GM21367 (cell line): ENCODE measurements at regions not wholly inside any gene's neighbourhood (a gene's known extent, or its start where the extent isn't known, plus 50 kb on each side); places are given as distances from the start of the nearest gene placed in this dataset.
A peak's percentile ranks its signal among the peaks of the same experiment; 100 is the strongest.
"Not testable (repeated sequence)": the region's sequence is repeated elsewhere in the genome, so short reads cannot be mapped to it uniquely, and the experiment has no call there.

ENCODE experiments used
- ATAC-seq: cut with Tn5 transposase; IDR thresholded peaks from one replicate; pipeline ENCODE4 v1.9.1; 2021; ENCODE audit not compliant: unreplicated experiment

DNA sequence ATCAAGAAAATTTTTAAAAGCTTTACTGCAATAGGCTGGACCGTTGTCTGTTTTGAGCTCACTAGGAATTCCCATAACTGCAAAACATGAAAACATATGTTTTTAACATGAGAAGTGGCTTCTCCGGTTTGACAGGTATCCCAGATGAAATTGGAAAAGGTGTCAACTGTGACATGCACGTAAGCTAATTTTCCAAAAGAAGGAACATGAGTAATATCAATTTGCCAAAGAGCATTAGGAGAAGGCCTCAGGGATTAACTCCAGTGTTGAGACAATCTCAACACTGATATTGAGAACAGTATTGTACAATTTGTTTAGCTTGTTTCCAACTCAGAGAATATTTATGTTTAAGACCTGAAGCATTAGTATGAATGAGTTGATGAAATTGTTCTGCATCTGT is 215.5 kb upstream of the KCNN2 start:
- no peak for ATAC-seq

DNA sequence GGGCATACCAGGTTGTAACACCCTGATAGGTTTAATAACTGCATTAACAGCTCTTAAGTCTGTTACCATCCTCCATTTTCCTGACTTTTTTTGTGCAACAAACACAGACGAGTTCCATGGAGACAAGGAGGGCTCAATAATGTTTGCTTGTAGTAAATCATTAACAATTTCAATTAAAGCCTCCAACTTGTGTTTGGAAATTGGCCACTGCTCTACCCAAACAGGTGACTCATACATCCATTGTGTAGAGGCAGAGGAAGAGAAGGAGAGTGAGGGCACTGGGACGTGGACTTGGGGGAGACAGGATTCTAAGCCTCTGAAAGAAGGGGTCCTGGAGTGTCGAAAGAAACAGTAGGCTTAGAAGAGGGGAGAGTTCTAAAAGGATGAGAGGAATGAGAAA is 213.6 kb upstream of the KCNN2 start:
- ATAC-seq = no peak

DNA sequence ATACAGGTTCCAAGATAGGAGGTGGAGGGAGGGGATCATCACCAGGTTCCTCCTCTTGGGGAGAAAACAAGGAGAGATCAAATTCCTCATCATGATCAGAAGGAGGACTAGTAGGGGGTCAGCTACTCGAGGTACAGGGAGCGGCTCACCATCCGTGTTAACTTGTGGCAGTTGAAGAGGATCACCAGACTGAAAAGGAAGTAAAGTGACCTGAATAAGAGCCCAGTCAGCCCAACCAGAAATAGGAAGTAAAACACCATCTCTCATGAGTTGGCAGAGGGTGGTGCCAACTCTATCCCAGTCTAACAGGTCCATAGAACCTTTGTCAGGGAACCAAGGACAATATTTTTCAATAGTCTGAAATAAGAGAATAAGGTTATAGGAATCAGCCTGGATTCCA is 213.1 kb upstream of the KCNN2 start:
- not testable (repeated sequence) for ATAC-seq

DNA sequence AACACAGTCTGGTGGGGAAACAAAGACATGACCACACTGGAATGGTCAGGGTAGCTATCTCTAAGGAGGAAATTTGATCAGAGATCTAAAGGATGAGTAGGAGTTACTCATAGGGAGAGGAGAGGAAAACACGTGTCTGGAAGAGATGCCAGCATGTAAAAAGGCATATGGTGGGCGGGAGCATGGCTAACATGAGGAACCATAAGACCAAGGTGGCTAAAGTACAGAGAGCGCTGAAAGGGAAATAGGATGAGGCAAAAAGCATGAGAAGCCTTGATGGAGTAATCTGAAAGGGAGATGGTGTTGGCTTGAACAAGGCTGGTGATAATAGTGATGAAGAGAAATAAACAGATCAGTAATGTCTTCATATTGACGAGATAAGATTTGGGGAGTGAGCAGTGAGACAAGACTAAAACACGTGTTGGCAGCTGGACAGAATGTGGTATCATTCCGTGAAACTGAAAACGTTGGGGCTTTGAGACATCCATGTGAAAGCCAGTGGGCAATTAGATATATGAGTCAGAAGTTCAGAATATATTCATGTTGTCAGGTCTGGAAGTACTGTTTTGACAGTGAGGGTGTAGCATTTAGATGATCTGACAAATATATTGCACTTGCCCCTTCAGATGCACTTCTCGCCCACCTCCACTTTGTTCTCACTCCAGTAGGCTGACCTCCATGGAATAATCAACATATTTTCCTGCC is 209.1 kb upstream of the KCNN2 start:
- ATAC-seq = no peak

DNA sequence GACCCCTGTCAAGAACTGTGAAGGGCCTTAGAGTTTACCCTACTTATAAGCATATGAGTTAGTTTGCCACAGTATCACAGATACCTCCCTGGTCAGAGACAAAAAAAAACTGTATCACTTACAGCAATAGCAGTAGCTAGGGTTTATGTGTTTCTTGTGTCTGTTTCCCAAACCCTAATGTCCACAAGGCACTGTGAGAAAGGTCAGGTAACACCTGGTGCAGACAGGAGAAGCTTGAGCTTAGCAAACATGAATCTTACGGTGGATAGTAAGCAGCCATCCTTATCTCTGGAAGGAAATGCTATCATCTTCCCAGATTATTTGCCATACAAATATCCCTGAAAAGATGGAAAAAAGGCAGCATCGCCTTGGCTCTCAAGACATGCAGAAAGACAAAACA is 208.5 kb upstream of the KCNN2 start:
- ATAC-seq = no peak

DNA sequence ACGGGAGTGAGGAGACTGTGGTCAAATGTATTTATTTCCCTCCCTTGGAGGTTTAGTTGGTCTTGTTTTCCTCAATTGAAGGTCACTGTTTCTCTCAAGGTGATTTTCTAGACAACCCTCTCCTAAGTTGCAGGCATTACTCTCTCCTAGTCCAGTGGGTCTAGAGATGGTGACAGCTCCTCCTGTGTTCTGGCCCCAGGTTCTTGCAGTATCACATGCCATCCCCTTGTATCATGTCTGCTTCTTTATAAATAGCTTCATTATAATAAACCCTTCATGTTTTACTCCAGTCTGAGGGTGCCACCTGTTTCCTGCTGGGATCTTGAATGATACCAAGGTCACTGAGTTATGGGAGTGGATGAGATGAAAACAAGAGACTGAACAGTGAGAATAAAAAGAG is 208.0 kb upstream of the KCNN2 start:
- ATAC-seq = no peak

DNA sequence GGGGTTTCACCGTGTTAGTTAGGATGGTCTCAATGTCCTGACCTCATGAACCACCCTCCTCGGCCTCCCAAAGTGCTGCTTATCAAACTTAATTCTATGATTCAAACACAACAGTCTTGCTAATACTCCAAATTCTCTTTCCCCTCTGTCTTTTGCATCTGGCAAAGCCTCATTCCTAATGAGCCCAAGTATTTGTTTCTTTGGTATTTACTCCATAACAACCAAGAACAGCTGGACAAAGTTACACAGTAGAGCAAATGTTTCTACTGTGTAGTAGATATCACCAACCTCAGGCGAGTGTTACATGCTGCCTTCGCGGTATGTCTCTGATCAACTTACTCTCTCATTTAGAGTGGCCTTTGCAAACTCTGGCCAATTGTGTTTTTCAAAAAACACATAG is 195.8 kb upstream of the KCNN2 start:
- no peak for ATAC-seq

DNA sequence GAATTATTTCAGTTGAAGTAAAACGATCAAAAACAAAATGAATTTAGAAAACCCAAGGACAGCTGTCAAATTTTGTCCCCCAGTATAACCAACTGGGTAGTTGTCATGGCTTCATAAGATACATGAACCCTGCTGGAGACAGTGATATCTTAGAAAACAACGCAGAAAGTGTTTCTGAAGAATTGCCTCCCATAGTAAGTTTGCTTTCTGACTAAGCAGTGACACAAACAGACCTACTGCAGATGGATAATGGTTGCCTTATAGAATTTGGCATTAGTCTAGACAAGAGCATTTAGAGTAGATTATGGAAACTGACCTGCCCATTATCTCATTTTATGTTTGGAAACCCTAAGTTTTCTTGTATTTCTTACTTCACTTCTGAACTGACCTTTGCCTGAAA is 187.7 kb upstream of the KCNN2 start:
- ATAC-seq = no peak

DNA sequence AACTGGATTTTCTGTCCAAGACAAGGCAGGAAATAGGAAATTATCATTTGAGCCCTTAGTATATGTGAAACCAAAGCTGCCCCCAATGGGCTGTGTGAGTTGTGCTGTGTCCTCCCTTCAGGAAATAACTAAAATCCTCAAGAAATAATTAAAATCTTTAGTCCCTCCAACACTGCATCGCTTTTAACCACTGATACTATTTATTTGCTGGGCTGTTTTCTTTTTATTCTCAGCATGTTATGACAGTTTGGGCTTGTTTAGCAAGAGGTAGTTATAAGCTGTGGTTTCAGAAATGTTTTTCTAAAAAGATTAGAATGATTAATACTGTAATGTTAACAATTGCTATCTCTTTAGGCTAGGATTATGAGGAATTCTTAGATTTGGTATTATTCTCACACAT is 187.0 kb upstream of the KCNN2 start:
- ATAC-seq = no peak

DNA sequence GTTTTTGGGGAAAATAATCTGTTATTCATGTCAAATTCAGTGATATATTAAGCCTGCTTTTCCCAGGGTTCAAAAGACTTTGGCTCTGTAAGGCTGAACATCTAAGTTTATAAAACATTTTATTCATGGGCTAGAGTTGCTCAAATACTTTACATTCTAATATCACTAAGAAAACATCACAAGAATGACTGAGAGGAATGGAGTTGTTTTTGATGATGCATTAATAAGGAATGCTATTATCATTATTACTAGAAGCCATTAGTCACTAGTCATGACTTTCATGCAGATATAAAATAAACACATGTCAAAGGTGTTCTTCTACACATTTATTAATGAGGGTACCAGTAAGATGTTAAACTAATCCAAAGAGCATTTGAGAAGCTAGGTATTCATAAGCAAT is 185.5 kb upstream of the KCNN2 start:
- ATAC-seq = no peak

DNA sequence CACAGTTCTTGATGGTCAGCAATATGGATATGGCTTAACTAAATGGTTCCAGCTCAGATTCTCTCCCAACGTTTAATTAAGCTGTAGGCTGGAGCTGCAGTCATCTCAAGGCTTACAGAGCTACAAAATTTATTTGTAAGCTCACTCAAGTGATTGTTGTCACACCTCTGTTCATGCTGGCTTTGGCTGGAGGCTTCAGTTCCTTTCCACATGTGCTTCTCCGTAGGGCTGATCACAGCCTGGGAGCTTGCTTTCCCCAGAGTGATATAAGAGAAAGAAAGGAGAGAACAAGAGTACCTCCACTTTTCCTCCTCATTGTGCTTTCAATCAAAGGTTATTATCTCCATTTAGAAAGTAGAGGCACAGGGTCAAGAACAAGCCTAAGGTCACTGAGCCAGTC is 182.7 kb upstream of the KCNN2 start:
- no peak for ATAC-seq

DNA sequence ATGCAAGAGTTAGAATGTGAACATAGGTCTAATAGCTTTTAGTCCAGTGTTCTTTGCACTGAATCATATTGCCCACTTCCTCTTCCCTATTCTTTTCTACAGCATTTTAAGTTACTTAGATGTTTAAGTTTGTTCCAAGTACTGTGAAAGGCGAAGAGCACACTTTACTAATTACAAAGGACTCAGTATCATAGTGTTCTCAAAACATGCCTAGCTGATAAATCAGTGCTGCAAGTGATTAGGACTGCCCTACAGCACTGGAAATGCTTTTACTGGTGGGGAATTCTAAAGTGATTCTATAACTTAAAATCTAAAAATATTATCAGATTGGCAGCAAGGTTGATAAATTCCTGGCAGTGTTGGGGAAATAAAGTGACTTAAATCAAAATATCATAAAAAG is 177.9 kb upstream of the KCNN2 start:
- no peak for ATAC-seq

DNA sequence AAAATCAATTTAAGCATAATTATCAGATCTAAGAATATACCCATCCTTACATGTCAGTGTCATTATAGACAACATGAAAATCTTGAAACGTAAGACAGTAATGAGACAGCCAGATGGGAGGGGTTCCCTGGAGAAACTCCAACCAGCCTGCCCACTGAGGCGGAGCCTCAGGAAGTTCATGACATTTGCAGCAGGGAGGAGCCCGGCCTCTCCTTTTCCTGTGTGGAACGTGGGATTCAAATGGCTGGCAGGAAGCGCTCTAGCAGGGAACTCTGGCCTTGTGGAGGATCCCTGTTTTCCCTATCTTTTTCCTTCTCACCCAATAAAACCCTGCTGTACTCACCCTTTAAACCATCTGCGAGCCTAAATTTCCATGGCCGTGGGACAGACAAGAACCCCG is 176.6 kb upstream of the KCNN2 start:
- no peak for ATAC-seq

DNA sequence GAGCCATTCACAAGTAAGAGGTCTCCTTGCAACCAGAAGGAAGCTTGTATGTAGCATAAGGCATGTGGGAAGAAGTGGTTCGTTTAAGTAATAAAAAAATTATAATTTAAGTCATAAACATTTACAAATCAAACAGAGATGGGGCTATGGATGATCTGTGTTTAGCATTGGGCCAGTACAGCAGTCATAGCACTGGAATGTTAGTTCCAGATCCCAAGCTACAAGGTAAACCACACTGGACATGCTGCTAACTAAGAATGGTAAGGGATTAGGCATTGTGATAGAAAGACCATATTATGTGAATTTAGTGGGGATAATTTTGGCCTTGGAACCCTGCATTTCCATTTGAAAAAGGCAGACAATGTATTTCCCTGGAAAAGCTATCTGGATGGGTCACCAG is 170.4 kb upstream of the KCNN2 start:
- no peak for ATAC-seq

DNA sequence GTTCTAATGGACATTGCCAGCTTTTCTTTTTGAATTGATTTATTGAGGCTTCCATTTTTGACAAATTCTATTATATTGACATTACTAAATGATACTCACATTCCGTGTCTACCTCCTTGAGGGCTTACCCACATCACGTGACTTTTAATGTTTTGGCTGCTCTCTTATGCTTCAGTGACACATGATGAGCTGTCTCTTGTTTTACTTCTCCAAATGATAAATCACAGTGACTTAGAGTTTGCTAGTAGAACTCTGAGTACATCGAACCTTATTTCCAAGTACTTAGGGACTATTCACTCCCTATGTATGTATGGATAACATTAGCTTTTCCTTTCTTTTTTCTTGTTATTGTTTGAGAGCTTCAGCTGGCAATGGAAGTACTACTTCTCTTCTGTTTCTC is 169.8 kb upstream of the KCNN2 start:
- no peak for ATAC-seq

DNA sequence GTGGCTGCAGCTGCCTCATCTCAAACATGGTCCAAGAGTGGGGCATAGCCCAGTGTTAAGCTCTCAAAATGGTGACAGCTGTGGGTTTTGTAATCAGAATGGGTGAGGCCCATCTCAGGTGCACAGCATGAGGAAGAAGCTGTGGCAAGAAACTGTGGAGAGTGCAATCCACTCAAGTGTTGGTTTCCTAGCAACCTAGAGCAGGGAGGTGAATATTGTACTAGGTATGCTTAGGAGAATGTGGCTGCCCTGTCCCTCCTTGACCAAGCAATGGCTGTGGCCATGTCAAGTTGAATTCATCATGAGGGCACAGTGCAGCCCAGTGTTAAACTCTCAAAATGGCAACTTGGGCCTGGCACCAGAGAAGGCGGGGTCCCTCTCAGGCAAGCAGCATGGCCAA is 160.5 kb upstream of the KCNN2 start:
- ATAC-seq = no peak

DNA sequence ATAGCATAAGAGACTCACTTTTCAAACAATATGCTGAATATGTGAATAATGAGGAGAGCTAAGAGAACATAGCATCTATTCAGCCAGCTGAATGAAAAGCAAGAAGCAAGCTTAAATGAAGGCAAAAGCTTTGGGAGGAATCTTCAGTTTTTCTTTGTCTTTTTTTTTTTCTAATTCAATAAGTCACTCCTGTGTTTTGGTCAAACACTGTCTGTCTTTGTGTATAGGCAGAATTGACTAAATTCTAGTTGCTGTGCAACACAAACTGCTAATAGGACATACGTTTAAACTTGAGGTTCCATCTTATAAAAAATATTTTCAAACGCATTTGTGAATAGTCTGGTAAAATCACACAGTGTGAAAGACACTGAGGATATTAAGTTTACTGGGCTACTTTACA is 156.9 kb upstream of the KCNN2 start:
- no peak for ATAC-seq

DNA sequence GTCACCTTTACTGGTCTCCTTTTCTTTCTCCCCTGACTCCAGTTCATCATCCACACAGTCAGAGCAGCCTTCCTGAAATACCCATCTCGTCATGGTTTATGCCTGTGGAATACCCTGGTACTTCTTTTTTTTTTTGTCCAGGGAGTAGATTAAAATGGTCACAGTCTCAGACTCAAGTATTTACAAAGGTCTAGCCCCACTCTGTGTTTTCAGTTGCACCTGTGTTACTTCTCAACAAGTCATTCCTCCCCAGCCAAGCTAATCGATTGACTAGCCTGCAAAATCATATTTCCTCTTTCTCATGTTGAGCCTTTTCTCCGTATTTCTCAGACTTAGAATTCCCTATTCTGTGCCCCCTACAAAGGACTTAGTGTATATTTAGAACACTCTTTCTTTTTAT is 155.2 kb upstream of the KCNN2 start:
- ATAC-seq = no peak

DNA sequence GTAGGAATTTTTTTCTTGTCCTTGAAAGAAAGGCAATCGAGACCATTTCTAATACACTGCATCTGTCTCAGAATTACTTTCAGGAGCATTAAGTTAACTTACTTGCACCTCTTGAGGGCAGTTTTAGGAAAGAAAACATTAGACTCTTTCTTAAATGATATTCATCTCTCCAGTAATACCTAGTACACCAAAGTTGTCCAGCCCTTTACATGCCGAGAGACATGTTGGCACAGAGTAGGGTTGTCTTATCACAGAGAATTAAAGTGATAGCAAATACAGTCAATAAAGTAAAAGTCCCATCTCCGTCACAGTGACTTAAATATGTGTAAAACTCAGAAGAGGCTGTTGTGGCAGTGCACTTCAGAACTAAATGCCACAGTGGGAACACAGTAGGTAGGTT is 154.3 kb upstream of the KCNN2 start:
- ATAC-seq = no peak

DNA sequence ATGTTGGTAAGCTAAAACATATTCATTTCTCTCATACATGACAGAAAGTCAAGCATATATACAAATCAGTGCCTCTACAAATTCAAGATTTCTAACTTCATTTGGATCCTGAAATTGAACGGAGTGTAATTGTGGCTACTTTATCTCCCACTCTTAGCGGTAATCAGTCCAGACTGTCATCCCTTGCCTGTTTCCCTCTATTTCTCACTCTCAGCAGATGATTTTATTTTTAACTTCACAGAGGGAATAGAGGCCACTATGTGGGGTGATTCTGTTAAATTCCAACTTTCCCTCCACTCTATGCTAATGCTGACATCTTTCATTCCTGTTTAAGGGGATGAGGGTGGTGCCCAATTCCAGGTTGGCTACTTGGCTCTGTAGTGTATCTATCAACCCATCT is 153.8 kb upstream of the KCNN2 start:
- ATAC-seq = no peak

DNA sequence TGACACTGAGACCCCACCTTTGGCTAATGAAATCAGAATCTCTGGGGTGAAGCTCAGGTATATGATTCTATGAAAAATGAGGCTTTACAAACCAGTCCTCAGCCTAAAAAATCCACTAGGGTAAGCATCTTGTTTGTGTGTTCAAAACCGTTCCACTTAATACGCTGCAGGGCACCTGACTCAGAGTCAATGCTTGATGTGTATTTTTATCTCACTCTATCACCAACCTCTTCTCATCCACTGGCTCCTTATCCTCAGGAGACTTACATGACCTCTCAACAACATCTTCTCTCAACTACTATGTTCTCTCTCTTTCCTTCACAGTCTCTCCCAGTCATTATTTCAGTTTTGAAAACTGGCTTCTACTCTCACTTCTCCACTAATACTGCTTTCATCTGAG is 153.3 kb upstream of the KCNN2 start:
- no peak for ATAC-seq

DNA sequence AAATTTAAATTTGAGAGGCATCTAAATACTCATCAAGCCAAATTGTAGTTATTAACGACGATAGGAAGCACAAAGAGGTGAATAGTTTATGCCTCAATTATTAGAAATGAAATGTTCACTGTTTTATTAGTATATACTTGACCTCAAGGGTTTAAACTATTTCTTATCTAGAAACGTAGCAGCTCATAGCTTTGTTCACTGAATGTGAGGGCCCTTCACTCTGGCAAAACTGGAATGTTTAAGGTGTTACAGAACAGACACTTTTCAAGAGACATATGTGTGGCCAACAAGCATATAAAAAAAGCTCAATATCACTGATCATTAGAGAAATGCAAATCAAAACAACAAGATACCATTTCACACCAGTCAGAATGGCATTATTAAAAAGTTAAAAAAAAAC is 151.2 kb upstream of the KCNN2 start:
- ATAC-seq = no peak

DNA sequence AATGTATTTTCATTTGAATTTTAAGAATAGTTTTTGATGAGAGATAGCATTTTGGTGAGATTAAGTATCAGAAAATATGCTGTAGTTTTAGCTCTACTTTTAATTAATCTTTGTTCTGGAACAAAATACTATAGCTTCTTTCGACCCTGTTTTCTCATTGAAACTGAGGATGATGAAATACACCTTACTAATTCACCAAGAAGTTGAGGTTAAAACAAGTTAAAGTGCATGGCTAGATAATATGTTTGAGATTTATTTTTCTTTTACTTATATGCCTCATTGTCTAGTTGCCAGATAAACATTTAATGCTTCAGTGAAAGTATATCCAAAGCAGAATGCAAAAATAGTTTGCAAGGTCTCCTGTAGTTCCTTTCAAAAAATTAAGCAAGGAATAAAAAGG is 140.1 kb upstream of the KCNN2 start:
- ATAC-seq = no peak

DNA sequence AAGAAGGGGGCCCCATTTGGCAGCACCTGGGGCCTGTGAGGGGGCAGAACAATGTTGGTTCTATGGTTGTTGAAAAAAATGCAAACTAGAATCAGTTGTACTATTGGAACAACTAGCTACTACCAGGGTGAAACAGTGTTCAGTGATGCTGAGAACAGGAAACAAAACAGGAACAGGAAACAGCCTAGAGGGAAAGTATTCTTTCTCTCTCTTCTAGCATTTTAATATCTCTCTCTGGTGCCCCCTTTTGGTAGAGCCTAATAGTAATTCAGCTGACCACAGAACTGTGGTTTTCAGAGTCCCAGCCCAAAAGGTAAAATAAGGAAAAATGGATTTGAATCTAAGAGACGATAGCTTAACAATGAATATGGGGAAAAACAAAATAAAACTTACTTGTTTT is 138.0 kb upstream of the KCNN2 start:
- peak; percentile 67 for ATAC-seq
